GM19395 (cell line): ENCODE measurements at regions not wholly inside any gene's neighbourhood (a gene's known extent, or its start where the extent isn't known, plus 50 kb on each side); places are given as distances from the start of the nearest gene placed in this dataset.
A peak's percentile ranks its signal among the peaks of the same experiment; 100 is the strongest.

ENCODE experiments used
- ATAC-seq: cut with Tn5 transposase; IDR thresholded peaks from one replicate; pipeline ENCODE4 v1.9.1; 2021; ENCODE audit warnings: mild to moderate bottlenecking, moderate library complexity; ENCODE audit not compliant: unreplicated experiment

GRCh38 chr6:156319707-156320106, 457.5 kb upstream of the ARID1B start:
- ATAC-seq = no peak

- ATAC-seq = no peak
Observed at GRCh38 chr6:156316583-156317125, 460.5 kb upstream of the ARID1B start.

DNA sequence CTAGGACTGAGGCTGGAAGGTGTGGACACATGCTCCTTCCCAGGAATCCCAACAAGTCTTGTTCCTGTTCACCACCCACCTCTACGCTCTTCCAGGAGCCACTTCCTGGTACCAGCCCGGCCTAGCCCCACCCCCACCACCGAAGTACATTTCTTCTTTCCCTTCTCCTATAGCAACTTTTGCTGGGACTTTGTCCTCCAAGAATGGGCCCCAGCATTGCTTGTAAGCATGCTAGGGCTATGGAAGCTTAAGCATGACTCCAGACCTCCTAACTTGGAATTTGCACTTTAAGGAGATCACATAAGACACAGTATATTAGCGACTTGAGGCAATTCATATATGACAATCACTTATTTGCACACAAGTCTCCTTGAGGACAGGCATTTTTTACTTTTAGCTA, 462.0 kb upstream of the ARID1B start:
- no peak for ATAC-seq

- ATAC-seq = no peak
Observed at GRCh38 chr6:156313037-156313436, 464.1 kb upstream of the ARID1B start.

GRCh38 chr6:156311291-156311690, 465.9 kb upstream of the ARID1B start:
- no peak for ATAC-seq

DNA sequence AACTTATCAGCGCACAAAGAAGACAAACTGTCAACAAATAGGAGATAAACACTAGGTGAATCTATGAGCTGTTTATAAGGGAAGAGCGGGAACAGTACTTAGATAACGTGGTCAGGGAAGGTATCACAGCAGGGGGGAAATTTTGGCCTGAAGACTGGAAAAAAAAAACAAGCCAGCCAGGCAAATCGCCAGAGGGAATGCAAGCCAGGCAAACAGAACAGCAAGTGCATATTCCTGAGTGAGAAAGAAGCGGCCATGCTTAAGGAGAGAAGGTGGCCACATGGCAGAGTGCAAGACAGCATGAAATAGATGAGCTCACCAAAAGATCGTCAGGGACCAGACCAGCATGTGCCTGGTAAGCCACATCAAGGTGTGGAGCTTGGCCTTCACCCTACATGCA, 466.5 kb upstream of the ARID1B start:
- ATAC-seq = no peak

DNA sequence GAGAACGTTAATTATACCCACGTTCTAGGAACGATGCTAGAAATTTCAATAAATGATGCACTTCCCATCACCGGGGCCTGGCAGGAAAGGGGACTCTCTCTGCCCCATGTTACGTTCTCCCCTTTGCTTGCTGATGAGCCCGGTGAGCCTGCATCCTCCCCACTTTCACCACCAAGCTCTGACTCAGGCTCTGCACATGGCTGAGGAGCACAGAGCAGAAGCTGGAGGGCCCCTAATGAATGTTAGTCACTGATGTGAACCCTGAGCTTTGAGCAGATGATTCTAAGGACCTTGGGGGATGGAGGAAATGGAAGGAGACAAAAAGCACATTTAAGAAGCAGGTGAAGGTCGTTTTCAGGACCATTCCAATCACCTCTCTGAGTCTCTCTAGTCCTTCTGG, 468.2 kb upstream of the ARID1B start:
- ATAC-seq = no peak

GRCh38 chr6:156308604-156309003, 468.6 kb upstream of the ARID1B start:
- no peak for ATAC-seq

DNA sequence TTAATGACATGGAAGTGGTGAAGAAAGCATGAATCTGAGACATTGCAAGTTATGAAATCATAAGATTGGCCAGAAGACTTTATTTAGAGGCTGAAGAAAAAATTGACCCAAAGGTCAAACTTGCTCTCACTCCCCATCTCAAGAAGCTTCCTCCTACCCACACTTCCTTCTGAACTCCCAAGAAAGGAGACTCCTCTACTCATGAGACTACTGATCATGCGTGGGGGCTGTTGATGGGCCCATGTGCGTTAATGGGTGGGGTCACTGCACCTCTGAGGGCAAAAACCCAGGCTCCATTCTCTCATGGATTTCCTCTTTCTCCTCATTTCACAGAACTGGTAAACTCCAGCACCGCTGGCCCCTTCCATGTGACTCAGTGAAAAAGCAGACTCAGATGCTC, 470.6 kb upstream of the ARID1B start:
- ATAC-seq = no peak

DNA sequence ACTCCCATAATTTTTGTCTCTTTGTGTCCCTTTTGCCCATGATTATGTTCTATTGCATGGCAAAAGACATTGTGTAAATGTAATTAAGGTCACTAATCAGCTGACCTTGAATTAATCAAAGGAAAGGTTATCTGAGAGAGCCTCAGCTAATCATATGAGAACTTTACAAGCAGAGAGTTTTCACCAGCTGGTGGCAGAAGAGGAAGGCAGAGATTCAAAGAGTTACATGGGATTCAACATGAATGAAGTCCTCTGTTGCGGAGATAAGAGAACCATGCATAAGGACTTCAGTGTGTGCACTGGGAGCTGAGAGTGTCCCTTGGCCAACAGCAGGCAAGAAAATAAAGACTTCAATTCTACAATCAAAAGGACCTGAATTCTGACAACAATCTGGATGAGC, 494.1 kb upstream of the ARID1B start:
- no peak for ATAC-seq

DNA sequence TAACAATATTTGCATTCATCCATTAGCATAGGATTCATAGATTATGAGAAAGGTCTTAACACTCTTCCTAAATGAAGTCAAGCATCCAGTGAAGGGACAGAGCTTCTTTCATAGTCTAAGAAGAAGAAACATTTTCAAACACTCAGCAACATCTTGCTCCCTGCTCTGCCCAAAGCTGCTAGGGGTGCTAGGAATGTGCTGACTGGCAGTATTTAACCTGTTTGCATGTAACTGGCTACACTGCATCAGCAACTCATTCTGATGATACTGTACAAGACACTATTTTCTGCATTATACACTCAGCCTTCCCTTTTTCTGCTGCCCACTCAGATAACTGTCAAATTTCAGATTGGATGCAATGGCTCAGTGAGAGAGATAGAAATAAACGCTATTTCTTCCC, 495.1 kb upstream of the ARID1B start:
- ATAC-seq = no peak

- no peak for ATAC-seq
Observed at GRCh38 chr6:156281266-156281665, 495.9 kb upstream of the ARID1B start.

DNA sequence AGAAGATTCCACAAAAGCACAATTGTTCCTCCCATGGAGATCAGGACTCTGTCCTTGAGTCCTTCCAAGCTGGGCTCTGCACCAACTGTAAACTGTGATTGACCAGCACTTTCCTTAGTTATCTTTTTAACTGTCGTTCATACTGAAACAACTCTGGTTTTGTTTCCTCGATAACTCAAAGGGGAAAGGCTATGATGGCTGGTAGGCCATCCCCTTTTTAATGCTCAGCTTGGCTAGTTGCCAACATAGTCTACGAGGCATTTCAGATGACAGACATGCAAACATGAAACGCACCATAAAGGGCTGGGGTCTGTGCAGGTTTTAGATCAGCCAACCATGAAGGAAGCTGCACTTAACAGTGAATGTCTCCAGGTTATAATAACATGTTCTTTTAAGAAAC, 497.1 kb upstream of the ARID1B start:
- ATAC-seq = no peak

- ATAC-seq = peak; percentile 89
Observed at GRCh38 chr6:156279261-156279969, 497.8 kb upstream of the ARID1B start.

- no peak for ATAC-seq
Observed at GRCh38 chr6:156273065-156273711, 504.0 kb upstream of the ARID1B start.

- ATAC-seq = no peak
Observed at GRCh38 chr6:156269751-156270369, 507.3 kb upstream of the ARID1B start.

- no peak for ATAC-seq
Observed at GRCh38 chr6:156268849-156269248, 508.3 kb upstream of the ARID1B start.

DNA sequence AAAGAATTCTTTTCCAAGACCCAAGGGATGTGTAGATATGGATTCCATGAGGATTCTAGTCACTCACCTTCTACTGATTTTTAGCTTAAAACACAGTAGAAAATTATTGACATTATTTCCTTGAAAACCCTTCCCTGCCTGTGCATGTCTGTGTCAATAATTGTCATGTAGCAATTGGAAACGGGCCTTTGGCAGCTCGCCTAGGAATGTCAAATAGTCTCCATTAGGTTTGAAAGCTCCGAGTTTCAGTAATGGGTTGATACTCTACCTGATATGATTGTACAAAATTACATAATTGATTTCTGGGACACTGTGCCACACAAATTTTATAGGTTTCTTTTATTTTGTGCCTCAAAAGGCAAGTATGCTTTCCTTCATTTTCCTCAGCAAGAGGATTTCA, 515.2 kb upstream of the ARID1B start:
- ATAC-seq = no peak

DNA sequence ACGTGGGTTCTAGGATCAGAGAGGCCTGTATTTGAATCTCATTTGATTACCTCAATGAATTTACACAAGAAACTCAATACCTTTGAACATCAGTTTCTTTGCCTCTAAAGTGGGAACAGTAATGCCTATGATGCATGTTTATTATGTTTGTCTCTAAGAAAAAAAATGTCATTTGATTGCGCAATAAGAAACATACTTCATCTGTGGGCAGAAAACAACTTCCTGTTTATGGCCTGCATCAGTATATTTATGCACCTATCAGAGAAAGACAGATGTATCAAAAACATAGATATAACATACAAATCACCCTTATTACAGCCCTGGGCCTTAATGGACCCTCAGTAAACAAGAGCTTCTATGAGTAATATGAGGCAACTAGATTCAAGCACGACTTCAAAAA, 516.4 kb upstream of the ARID1B start:
- ATAC-seq = no peak

GRCh38 chr6:156258981-156259380, 518.2 kb upstream of the ARID1B start:
- no peak for ATAC-seq

DNA sequence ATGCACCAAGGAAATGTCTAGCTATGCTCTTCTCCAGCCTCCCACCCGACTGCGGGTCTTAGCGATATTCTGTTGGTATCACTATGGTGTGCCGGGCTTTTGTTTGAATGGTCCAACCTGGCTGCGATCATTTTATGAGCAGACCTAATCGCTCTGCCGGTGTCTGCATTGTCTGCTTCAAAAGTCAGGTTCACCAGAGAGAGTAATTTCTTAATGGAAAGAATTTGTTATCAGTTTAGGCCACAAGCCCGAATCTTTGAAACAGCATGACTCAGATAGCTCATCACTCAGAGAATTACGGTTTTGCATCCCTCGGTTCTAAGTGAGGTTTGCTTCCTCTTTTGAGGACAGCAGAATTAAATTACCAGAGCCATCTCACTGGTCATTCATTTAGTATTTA, 521.0 kb upstream of the ARID1B start:
- no peak for ATAC-seq

DNA sequence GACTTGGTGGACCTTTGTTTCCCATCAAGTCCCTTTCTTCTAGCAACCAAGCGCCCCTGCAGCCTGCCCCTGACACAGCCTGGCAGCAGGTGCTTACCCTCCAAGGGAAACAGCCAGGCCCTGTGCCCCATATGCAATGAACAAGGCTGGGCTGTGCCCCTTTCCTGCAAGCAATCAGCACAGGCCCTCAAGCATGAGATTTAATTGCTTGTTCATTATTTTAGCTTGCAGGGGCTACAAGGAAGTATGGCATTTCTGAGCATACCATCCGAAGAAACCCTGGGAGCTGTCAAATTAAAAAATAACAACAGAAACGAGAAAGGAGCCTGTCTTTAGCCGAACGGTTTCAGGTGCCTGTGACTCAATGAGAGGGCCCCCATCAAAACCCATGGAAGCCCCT, 522.9 kb upstream of the ARID1B start:
- ATAC-seq = no peak
